Muscle layer of duodenum (tissue), 2 donors: ENCODE measurements at regions not wholly inside any gene's neighbourhood (a gene's known extent, or its start where the extent isn't known, plus 50 kb on each side); places are given as distances from the start of the nearest gene placed in this dataset.

ENCODE experiments used
- H3K27ac ChIP-seq: one replicate; pipeline ENCODE4 v1.7.0; 2013; ENCODE audit warnings: mild to moderate bottlenecking, low read length
- H3K27me3 ChIP-seq: one replicate; pipeline ENCODE4 v1.7.0; 2013; ENCODE audit warnings: low read depth, mild to moderate bottlenecking, control low read depth, low read length
- H3K36me3 ChIP-seq, 2 donors: one replicate each; pipeline ENCODE4 v1.7.0; 2013; ENCODE audit warnings: low read length in 2 of 2, control low read depth in 1 of 2, mild to moderate bottlenecking in 1 of 2; ENCODE audit not compliant: insufficient read depth in 2 of 2, control insufficient read depth in 1 of 2
- H3K4me1 ChIP-seq, 2 donors: one replicate each; pipeline ENCODE4 v1.7.0; 2013; ENCODE audit warnings: low read length in 2 of 2, mild to moderate bottlenecking in 2 of 2, control low read depth in 1 of 2, moderate library complexity in 1 of 2; ENCODE audit not compliant: insufficient read depth in 2 of 2, control insufficient read depth in 1 of 2
- H3K4me3 ChIP-seq, 2 donors: one replicate each; pipeline ENCODE4 v1.7.0; 2013; ENCODE audit warnings: low read length in 2 of 2, low read depth in 1 of 2, mild to moderate bottlenecking in 1 of 2
- H3K9me3 ChIP-seq, 2 donors: one replicate each; pipeline ENCODE4 v1.7.0; 2013; ENCODE audit warnings: low read length in 2 of 2, control low read depth in 1 of 2, mild to moderate bottlenecking in 1 of 2; ENCODE audit not compliant: control insufficient read depth in 1 of 2
- donor health status: healthy.

GRCh38 chr6:103983011-103983410 lies 876.7 kb downstream of the HACE1 start:
- H3K4me1 ChIP-seq, result no peaks in the 10 kb centered on the region
- no peaks in the 10 kb centered on the region for H3K9me3 ChIP-seq
- no peaks in the 10 kb centered on the region for H3K36me3 ChIP-seq
- no peaks in the 10 kb centered on the region for H3K27me3 ChIP-seq
- H3K27ac ChIP-seq, result no peak overlapping the region
- H3K4me3 ChIP-seq, result no peak overlapping the region

- no peak overlapping the region for H3K4me3 ChIP-seq
- no peaks in the 10 kb centered on the region for H3K27me3 ChIP-seq
- no peaks in the 10 kb centered on the region for H3K4me1 ChIP-seq
- H3K9me3 ChIP-seq, result no peaks in the 10 kb centered on the region
- H3K27ac ChIP-seq, result no peak overlapping the region
- H3K36me3 ChIP-seq, result no peaks in the 10 kb centered on the region
These were observed 877.1 kb downstream of the HACE1 start for GRCh38 chr6:103982574-103982973.

- H3K4me3 ChIP-seq, result no peak overlapping the region
- no peak overlapping the region for H3K27ac ChIP-seq
- H3K36me3 ChIP-seq, result no peaks in the 10 kb centered on the region
- H3K27me3 ChIP-seq, result no peaks in the 10 kb centered on the region
- no peaks in the 10 kb centered on the region for H3K9me3 ChIP-seq
- H3K4me1 ChIP-seq, result no peaks in the 10 kb centered on the region
These were observed 880.4 kb downstream of the HACE1 start for GRCh38 chr6:103979308-103979707.

- Histone ChIP-seq H3K4me3 (no peak overlapping the region), H3K36me3 (no peaks in the 10 kb centered on the region), H3K27ac (no peak overlapping the region), H3K4me1 (no peaks in the 10 kb centered on the region), H3K9me3 (peaks cover 0 to 4% of the 10 kb centered on the region in 2 donors), H3K27me3 (no peaks in the 10 kb centered on the region)
These were observed 922.3 kb downstream of the HACE1 start for GRCh38 chr6:103937389-103937788.

- H3K4me3 ChIP-seq, result no peak overlapping the region
- no peaks in the 10 kb centered on the region for H3K36me3 ChIP-seq
- H3K27me3 ChIP-seq, result no peaks in the 10 kb centered on the region
- H3K27ac ChIP-seq, result no peak overlapping the region
- H3K4me1 ChIP-seq, result no peaks in the 10 kb centered on the region
- peaks cover 2 to 4% of the 10 kb centered on the region in 2 donors for H3K9me3 ChIP-seq
These were observed 934.4 kb downstream of the HACE1 start for GRCh38 chr6:103925317-103925716.

- Histone ChIP-seq H3K9me3 (no peaks in the 10 kb centered on the region), H3K4me3 (no peak overlapping the region), H3K27ac (no peak overlapping the region), H3K4me1 (no peaks in the 10 kb centered on the region), H3K36me3 (no peaks in the 10 kb centered on the region), H3K27me3 (no peaks in the 10 kb centered on the region)
These were observed 949.7 kb downstream of the HACE1 start for GRCh38 chr6:103910018-103910417.

GRCh38 chr6:103908898-103909297 lies 950.8 kb downstream of the HACE1 start:
- no peak overlapping the region for H3K4me3 ChIP-seq
- no peaks in the 10 kb centered on the region for H3K36me3 ChIP-seq
- no peak overlapping the region for H3K27ac ChIP-seq
- H3K4me1 ChIP-seq, result no peaks in the 10 kb centered on the region
- H3K9me3 ChIP-seq, result no peaks in the 10 kb centered on the region
- no peaks in the 10 kb centered on the region for H3K27me3 ChIP-seq

GRCh38 chr6:103895136-103895535 lies 964.6 kb downstream of the HACE1 start:
- H3K27me3 ChIP-seq, result no peaks in the 10 kb centered on the region
- no peaks in the 10 kb centered on the region for H3K36me3 ChIP-seq
- no peak overlapping the region for H3K27ac ChIP-seq
- peaks cover 0 to 5% of the 10 kb centered on the region in 2 donors for H3K4me1 ChIP-seq
- H3K4me3 ChIP-seq, result no peak overlapping the region
- H3K9me3 ChIP-seq, result no peaks in the 10 kb centered on the region

- Histone ChIP-seq H3K4me3 (no peak overlapping the region), H3K27ac (no peak overlapping the region), H3K36me3 (no peaks in the 10 kb centered on the region), H3K4me1 (peaks cover 0 to 5% of the 10 kb centered on the region in 2 donors), H3K27me3 (no peaks in the 10 kb centered on the region), H3K9me3 (no peaks in the 10 kb centered on the region)
These were observed 966.6 kb downstream of the HACE1 start for GRCh38 chr6:103893141-103893581.

GRCh38 chr6:103886951-103887350 lies 972.8 kb downstream of the HACE1 start:
- Histone ChIP-seq H3K36me3 (no peaks in the 10 kb centered on the region), H3K9me3 (no peaks in the 10 kb centered on the region), H3K27ac (no peak overlapping the region), H3K4me3 (no peak overlapping the region), H3K4me1 (no peaks in the 10 kb centered on the region), H3K27me3 (no peaks in the 10 kb centered on the region)

GRCh38 chr6:103885446-103885845 lies 974.3 kb downstream of the HACE1 start:
- Histone ChIP-seq H3K36me3 (no peaks in the 10 kb centered on the region), H3K4me1 (no peaks in the 10 kb centered on the region), H3K4me3 (no peak overlapping the region), H3K27me3 (no peaks in the 10 kb centered on the region), H3K27ac (no peak overlapping the region), H3K9me3 (no peaks in the 10 kb centered on the region)

GRCh38 chr6:103879800-103880199 lies 979.9 kb downstream of the HACE1 start:
- H3K36me3 ChIP-seq, result no peaks in the 10 kb centered on the region
- no peaks in the 10 kb centered on the region for H3K27me3 ChIP-seq
- no peak overlapping the region for H3K4me3 ChIP-seq
- H3K4me1 ChIP-seq, result no peaks in the 10 kb centered on the region
- no peak overlapping the region for H3K27ac ChIP-seq
- H3K9me3 ChIP-seq, result peaks cover 0 to 7% of the 10 kb centered on the region in 2 donors
